GM18508 (cell line): ENCODE measurements at regions not wholly inside any gene's neighbourhood (a gene's known extent, or its start where the extent isn't known, plus 50 kb on each side); places are given as distances from the start of the nearest gene placed in this dataset.

ENCODE experiments used
- ATAC-seq: cut with Tn5 transposase; IDR thresholded peaks from one replicate; pipeline ENCODE4 v1.9.1; 2021; ENCODE audit warnings: moderate number of reproducible peaks; ENCODE audit not compliant: insufficient read depth, unreplicated experiment

- no peak for ATAC-seq
Measured at GRCh38 chr20:21033817-21034216, 72.3 kb downstream of the LINC00237 start.

- ATAC-seq = no peak
Measured at GRCh38 chr20:21031666-21032065, 74.5 kb downstream of the LINC00237 start.

- no peak for ATAC-seq
Measured at GRCh38 chr20:21029341-21029740, 76.8 kb downstream of the LINC00237 start.

GRCh38 chr20:21028921-21029320, 77.2 kb downstream of the LINC00237 start:
- ATAC-seq = no peak

GRCh38 chr20:21028436-21028835, 77.7 kb downstream of the LINC00237 start:
- no peak for ATAC-seq

GRCh38 chr20:21027569-21027968, 78.6 kb downstream of the LINC00237 start:
- no peak for ATAC-seq

GRCh38 chr20:21026951-21027350, 79.2 kb downstream of the LINC00237 start:
- ATAC-seq = no peak

- no peak for ATAC-seq
Measured at GRCh38 chr20:21024420-21024819, 81.7 kb downstream of the LINC00237 start.

GRCh38 chr20:21022925-21023324, 83.2 kb downstream of the LINC00237 start:
- no peak for ATAC-seq

GRCh38 chr20:21021472-21021790, 84.7 kb downstream of the LINC00237 start:
- ATAC-seq = no peak

- ATAC-seq = no peak
Measured at GRCh38 chr20:21020659-21021471, 85.3 kb downstream of the LINC00237 start.

- no peak for ATAC-seq
Measured at GRCh38 chr20:21019814-21020658, 86.1 kb downstream of the LINC00237 start.

- ATAC-seq = no peak
Measured at GRCh38 chr20:21019468-21019813, 86.7 kb downstream of the LINC00237 start.

GRCh38 chr20:21018576-21018975, 87.6 kb downstream of the LINC00237 start:
- ATAC-seq = no peak

GRCh38 chr20:21017528-21018085, 88.6 kb downstream of the LINC00237 start:
- ATAC-seq = no peak

- no peak for ATAC-seq
Measured at GRCh38 chr20:21016751-21017150, 89.4 kb downstream of the LINC00237 start.

GRCh38 chr20:21014528-21014927, 91.6 kb downstream of the LINC00237 start:
- ATAC-seq = no peak

GRCh38 chr20:21008951-21009350, 97.2 kb downstream of the LINC00237 start:
- ATAC-seq = no peak

GRCh38 chr20:21006611-21007010, 99.5 kb downstream of the LINC00237 start:
- ATAC-seq = no peak

GRCh38 chr20:21004386-21005076, 101.6 kb downstream of the LINC00237 start:
- ATAC-seq = no peak

- no peak for ATAC-seq
Measured at GRCh38 chr20:21003902-21004301, 102.3 kb downstream of the LINC00237 start.
